ENCODE measurements at regions not wholly inside any gene's neighbourhood (a gene's known extent, or its start where the extent isn't known, plus 50 kb on each side); places are given as distances from the start of the nearest gene placed in this dataset.

DNA sequence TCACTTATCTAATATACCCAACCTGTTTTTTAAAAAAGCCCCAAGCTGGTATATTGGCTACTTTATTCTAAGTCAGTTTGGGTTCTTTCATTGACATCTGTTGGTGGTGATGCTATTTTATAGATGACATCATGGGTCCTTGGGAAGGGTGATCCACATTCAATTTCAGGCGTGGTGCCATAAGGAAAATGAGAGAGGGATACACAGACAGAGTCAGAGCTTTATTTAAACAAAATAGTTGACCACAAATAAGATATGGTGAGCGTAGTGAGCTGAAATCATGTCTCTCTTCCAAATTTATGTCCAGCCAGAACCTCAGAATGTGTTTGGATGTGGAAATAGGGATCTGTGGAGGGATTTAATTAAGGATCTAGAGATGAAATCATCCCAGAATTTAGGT lies 302.4 kb downstream of the MAT2B start:
- WGBS: 55% methylated on average over 2 of the region's 2 CpGs
- H3K36me3 ChIP-seq (ENCODE audit: insufficient read depth): no peaks in the 10 kb centered on the region
- H3K4me3 ChIP-seq (ENCODE audit: low read depth, low read length): no peak overlapping the region
- H3K27ac ChIP-seq (ENCODE audit: low read depth): no peak overlapping the region
- H3K4me1 ChIP-seq (ENCODE audit: insufficient read depth): no peaks in the 10 kb centered on the region
- no peak for DNase-seq (ENCODE audit: extremely low spot score)

DNA sequence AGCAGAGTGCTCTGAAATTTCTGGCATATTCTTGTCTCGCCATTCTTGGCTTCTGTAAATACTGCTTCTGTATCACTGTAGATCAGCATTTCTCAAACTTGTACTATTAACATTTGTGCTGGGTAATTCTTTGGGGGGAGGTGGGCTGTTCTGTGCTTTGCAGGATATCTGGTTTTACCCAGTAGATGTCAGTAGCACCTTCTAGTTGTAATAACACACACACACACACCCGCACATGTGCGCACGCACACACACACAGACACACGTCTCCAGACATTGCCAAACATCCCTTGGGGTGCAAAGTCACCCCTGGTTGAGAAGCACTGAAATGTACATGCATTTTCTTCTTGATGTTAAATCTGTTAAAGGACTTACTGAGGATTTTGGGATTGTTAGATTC lies 304.1 kb downstream of the MAT2B start:
- Histone ChIP-seq H3K27ac (ENCODE audit: low read depth) (no peak overlapping the region), H3K4me1 (ENCODE audit: insufficient read depth) (no peaks in the 10 kb centered on the region), H3K36me3 (ENCODE audit: insufficient read depth) (no peaks in the 10 kb centered on the region), H3K4me3 (ENCODE audit: low read depth, low read length) (no peak overlapping the region)
- no peak for DNase-seq (ENCODE audit: extremely low spot score)
- 66% methylated on average over 5 of the region's 5 CpGs for WGBS

DNA sequence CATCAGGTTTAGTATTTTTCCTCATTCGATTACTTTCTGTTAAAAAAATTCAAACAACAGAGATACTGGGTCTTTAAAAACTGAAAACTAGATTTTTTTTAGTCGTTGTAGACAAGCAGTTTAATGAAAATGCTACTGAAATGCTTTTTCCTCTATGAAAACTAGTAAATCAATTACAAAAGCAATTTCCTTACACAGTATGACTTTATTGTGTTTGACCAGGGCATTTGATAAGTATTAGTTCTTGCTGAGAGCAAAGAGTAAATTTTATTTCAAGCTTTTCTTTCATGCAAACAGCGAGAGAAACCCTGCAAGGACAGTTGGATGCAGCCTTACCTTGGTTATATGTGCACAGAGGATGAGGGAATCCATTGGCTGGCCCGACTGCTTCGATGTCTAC lies 308.5 kb downstream of the MAT2B start:
- 80% methylated on average over 5 of the region's 5 CpGs for WGBS
- no peaks in the 10 kb centered on the region for H3K36me3 ChIP-seq (ENCODE audit: insufficient read depth)
- no peak overlapping the region for H3K4me3 ChIP-seq (ENCODE audit: low read depth, low read length)
- H3K27ac ChIP-seq (ENCODE audit: low read depth): no peak overlapping the region
- no peaks in the 10 kb centered on the region for H3K4me1 ChIP-seq (ENCODE audit: insufficient read depth)
- no peak for DNase-seq (ENCODE audit: extremely low spot score)

DNA sequence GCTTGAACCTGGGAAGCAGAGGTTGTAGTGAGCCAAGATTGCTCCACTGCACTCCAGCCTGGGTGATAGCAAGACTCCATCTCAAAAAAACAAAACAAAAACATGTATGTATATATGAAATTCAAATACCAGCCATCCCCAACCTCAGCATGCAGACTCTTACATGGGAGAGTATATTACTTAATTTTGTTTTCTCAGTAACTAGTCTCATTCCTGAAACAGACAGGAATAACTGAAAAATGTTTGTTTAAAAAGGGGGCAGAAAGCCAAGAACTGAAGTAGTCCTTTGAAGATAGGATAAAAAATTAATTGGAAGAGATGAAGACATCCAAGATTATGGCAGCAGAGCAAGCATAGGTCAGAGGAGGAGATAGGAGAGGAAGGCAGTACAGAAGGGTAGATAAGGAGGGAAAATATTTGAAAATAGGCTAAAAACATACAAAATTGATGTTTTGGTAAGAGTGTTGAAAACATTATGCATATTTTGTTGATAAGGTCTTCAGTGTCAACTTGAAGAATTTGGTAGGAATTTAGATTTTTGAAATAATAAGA lies 309.9 kb downstream of the MAT2B start:
- H3K27ac ChIP-seq (ENCODE audit: low read depth): no peak overlapping the region
- no peak for DNase-seq (ENCODE audit: extremely low spot score)
- no peaks in the 10 kb centered on the region for H3K4me1 ChIP-seq (ENCODE audit: insufficient read depth)
- H3K4me3 ChIP-seq (ENCODE audit: low read depth, low read length): no peak overlapping the region
- H3K36me3 ChIP-seq (ENCODE audit: insufficient read depth): no peaks in the 10 kb centered on the region

DNA sequence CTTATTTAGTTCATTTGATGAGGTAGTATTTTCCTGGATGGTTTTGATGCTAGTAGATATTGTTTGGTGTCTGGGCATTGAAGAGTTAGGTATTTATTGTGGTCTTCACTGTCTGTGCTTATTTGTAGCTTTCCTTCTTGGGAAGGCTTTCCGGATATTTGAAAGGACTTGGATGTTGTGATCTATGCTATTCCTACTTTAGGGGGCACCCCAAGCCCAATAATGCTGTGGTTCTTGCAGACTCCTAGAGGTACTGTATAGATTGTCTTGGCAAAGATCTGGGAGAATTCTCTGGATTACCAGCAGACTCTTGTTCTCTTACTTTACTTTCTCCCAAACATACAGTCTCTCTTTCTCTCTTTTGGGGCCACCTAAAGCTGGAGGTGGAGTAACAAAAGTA lies 315.7 kb downstream of the MAT2B start:
- DNase-seq (ENCODE audit: extremely low spot score): no peak
- Histone ChIP-seq H3K4me1 (ENCODE audit: insufficient read depth) (no peaks in the 10 kb centered on the region), H3K27ac (ENCODE audit: low read depth) (no peak overlapping the region), H3K4me3 (ENCODE audit: low read depth, low read length) (no peak overlapping the region), H3K36me3 (ENCODE audit: insufficient read depth) (no peaks in the 10 kb centered on the region)
- WGBS: 87% methylated on average over 1 of the region's 1 CpG

DNA sequence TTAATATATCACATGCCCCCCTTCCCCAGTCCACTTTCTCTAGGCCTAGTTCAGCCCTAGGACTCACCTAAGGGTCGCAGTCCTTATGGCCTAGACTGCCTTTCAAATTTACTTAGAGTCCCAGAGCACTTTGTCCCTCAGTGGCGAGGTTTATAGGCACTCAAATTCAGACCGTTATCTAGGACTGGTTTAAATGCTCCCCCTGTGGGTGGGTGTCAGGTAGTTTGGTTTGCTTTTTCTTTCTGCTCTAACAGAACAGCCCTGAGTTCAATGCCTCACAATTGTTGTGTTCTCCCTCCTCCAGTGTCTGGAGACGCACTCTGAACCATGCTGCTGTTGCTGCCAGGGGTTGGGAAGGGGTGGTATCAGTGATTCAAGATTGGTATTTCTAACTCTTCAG lies 317.1 kb downstream of the MAT2B start:
- Histone ChIP-seq H3K27ac (ENCODE audit: low read depth) (no peak overlapping the region), H3K4me1 (ENCODE audit: insufficient read depth) (no peaks in the 10 kb centered on the region), H3K4me3 (ENCODE audit: low read depth, low read length) (no peak overlapping the region), H3K36me3 (ENCODE audit: insufficient read depth) (no peaks in the 10 kb centered on the region)
- no peak for DNase-seq (ENCODE audit: extremely low spot score)
- 73% methylated on average over 4 of the region's 4 CpGs for WGBS

DNA sequence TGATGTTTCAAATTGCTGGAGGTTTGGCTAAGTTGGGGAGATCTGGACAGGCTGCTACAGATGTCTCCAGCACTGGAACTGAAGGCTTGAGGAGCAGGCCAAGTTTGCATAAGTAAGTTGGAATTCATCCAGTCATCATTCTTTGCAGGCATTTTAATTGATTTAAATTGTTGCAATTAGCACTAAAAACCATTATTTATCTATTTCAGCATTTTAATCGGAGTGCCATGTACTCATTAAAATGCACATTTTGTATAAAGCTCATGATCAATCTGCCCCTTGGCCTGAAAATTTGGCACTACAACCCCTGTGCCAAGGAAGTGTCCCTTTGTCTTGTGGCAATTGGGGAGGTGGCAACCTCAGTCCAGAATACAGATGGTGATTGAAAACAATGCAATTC lies 320.2 kb downstream of the MAT2B start:
- Histone ChIP-seq H3K36me3 (ENCODE audit: insufficient read depth) (no peaks in the 10 kb centered on the region), H3K4me3 (ENCODE audit: low read depth, low read length) (no peak overlapping the region), H3K4me1 (ENCODE audit: insufficient read depth) (no peaks in the 10 kb centered on the region), H3K27ac (ENCODE audit: low read depth) (no peak overlapping the region)
- no peak for DNase-seq (ENCODE audit: extremely low spot score)
- WGBS: 87% methylated on average over 1 of the region's 1 CpG

DNA sequence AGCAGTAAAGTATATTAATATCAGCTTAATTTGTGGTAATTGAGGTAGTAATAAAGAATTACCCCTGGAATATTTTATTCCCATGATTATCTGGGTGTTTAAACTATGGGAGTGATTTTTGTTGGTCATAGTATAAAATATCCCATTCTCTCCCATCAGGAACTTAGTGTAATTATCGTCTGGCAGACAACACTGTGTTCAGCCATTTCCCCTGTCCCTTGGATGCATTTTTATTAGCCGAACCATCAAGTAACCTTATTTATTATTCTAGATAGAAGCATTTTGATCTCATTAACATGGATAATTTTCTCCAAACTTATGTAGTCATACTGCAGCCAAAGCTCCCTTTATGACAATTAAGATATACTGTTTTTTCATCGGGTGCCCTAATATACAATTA lies 320.8 kb downstream of the MAT2B start:
- WGBS: 85% methylated on average over 3 of the region's 3 CpGs
- no peak for DNase-seq (ENCODE audit: extremely low spot score)

DNA sequence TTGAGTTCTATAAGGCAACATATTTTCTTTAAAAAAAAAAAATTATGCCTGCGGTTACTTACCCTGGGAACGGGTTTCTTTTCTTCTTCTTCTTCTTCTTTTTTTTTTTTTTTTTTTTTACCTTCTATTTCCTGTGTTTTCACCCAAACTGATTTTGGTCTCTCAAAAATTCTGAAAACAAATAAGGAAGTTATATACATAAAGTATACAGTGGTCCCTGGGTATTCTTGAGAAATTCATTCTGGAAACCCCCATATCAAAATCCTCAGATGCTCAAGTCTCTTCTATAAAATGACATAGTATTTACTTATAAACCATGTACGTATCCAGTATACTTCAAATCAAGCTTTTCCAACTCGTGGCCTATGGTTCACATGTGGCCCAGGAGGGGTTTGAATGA lies 326.7 kb downstream of the MAT2B start:
- Histone ChIP-seq H3K36me3 (ENCODE audit: insufficient read depth) (no peaks in the 10 kb centered on the region), H3K27ac (ENCODE audit: low read depth) (no peak overlapping the region), H3K4me3 (ENCODE audit: low read depth, low read length) (no peak overlapping the region), H3K4me1 (ENCODE audit: insufficient read depth) (no peaks in the 10 kb centered on the region)
- 83% methylated on average over 4 of the region's 4 CpGs for WGBS
- DNase-seq (ENCODE audit: extremely low spot score): no peak

More for the DNA sequence above, 320.8 kb downstream of the MAT2B start:
- H3K4me3 ChIP-seq (ENCODE audit: low read depth, low read length): no peak overlapping the region
- no peaks in the 10 kb centered on the region for H3K4me1 ChIP-seq (ENCODE audit: insufficient read depth)
- no peaks in the 10 kb centered on the region for H3K36me3 ChIP-seq (ENCODE audit: insufficient read depth)
- H3K27ac ChIP-seq (ENCODE audit: low read depth): no peak overlapping the region

DNA sequence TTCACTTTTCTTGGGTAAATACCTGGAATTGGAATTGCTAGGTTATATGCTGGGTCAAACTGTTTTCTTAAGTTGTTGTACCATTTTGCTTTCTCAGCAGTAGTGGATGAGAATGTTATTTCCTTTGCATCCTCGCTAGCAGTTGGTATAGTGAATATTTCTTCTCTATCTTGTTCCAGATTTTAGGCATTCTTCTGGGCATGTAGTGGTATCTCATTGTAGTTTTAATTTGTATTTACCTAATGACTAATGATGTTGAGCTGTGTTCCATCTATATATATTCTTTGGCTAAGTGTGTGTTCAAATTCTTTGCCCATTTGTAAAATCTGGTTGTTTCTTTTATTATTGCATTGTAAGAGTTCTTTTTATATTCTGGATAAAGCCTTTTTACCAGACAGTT lies 333.3 kb downstream of the MAT2B start:
- no peak for DNase-seq (ENCODE audit: extremely low spot score)
- Histone ChIP-seq H3K4me1 (ENCODE audit: insufficient read depth) (no peaks in the 10 kb centered on the region), H3K4me3 (ENCODE audit: low read depth, low read length) (no peak overlapping the region), H3K27ac (ENCODE audit: low read depth) (no peak overlapping the region), H3K36me3 (ENCODE audit: insufficient read depth) (no peaks in the 10 kb centered on the region)
- 0% methylated on average over 1 of the region's 1 CpG for WGBS

DNA sequence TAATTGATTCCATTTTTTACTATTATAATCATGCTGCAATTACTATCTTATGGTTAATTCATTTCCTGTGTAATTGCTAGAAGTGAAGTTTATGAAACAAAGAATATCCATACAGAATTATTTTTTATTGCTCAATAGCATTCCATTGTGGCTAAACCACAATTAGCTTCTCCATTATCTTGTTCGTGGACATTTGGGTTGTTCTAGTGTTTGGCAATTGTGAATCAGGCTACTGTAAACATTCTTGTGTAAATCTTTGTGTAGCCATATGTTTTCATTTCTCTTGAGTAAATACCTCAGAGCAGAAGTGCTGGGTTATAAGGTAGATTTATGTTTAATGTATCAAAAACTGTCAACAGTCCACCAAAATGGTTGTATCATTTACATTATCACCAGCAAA lies 341.1 kb downstream of the MAT2B start:
- H3K36me3 ChIP-seq (ENCODE audit: insufficient read depth): no peaks in the 10 kb centered on the region
- no peak for DNase-seq (ENCODE audit: extremely low spot score)
- 46% methylated on average over 1 of the region's 1 CpG for WGBS
- H3K27ac ChIP-seq (ENCODE audit: low read depth): no peak overlapping the region
- H3K4me1 ChIP-seq (ENCODE audit: insufficient read depth): no peaks in the 10 kb centered on the region
- no peak overlapping the region for H3K4me3 ChIP-seq (ENCODE audit: low read depth, low read length)

DNA sequence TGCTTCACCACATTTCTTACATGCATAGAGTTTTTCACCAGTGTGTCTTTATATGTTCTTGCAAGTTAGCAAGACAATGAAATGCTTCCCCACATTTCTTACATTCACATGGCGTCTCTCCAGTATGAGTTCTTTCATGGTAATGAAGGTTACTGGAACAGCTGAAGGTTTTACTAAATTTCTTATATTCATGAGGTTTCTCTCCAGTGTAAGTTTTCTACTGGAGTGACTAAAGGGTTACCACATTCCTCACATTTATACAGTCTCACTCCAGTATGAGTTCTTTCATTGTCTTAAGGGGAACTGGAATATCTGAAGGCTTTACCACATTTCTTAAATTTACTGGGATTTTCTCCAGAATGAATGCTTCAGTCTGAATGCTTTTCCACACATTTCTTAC lies 350.3 kb downstream of the MAT2B start:
- Histone ChIP-seq H3K27ac (ENCODE audit: low read depth) (no peak overlapping the region), H3K4me3 (ENCODE audit: low read depth, low read length) (no peak overlapping the region), H3K36me3 (ENCODE audit: insufficient read depth) (peaks cover 1% of the 10 kb centered on the region), H3K4me1 (ENCODE audit: insufficient read depth) (no peaks in the 10 kb centered on the region)
- no peak for DNase-seq (ENCODE audit: extremely low spot score)
- WGBS: 83% methylated on average over 1 of the region's 1 CpG

DNA sequence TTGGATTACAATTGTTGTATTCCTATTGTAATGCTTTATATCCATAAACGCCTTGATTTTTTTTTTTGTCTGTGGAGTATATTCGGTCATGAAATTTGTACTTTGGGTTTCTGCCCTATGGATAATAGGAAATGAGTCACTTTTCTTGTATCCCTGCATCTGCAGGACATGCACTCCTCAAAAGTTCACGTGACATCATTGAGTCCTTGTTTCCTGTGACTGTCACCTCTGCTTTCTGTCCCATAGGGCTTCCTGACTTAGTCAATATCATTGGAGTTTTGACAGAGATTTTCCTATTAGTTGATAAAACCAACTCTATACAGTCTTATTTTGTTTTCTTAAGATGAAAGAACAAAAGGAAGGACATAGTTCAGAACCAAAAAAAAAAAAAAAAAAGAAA lies 356.3 kb downstream of the MAT2B start:
- Histone ChIP-seq H3K27ac (ENCODE audit: low read depth) (no peak overlapping the region), H3K4me3 (ENCODE audit: low read depth, low read length) (no peak overlapping the region), H3K4me1 (ENCODE audit: insufficient read depth) (no peaks in the 10 kb centered on the region), H3K36me3 (ENCODE audit: insufficient read depth) (peaks cover 1% of the 10 kb centered on the region)
- DNase-seq (ENCODE audit: extremely low spot score): no peak
- 77% methylated on average over 3 of the region's 3 CpGs for WGBS

DNA sequence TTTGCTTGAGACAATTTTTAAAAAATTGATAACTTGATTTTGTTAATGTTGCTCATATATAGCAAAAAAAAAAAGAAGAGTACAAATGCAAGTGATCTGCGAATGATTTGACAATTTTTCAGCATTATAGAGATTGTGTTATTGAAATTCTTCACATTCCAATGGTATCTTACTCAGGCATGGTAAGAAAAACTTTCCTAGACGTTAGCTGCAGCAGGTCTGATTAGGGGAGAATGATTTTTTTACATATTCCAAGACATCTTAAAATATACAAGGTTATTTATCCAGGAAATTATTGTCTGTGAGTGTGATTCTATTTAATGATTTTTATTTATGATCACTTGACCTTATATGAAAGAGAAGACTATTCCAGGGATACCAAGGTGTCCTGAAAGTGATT lies 361.9 kb downstream of the MAT2B start:
- WGBS: 27% methylated on average over 2 of the region's 2 CpGs
- Histone ChIP-seq H3K4me3 (ENCODE audit: low read depth, low read length) (no peak overlapping the region), H3K27ac (ENCODE audit: low read depth) (no peak overlapping the region), H3K36me3 (ENCODE audit: insufficient read depth) (no peaks in the 10 kb centered on the region), H3K4me1 (ENCODE audit: insufficient read depth) (no peaks in the 10 kb centered on the region)
- DNase-seq (ENCODE audit: extremely low spot score): no peak

DNA sequence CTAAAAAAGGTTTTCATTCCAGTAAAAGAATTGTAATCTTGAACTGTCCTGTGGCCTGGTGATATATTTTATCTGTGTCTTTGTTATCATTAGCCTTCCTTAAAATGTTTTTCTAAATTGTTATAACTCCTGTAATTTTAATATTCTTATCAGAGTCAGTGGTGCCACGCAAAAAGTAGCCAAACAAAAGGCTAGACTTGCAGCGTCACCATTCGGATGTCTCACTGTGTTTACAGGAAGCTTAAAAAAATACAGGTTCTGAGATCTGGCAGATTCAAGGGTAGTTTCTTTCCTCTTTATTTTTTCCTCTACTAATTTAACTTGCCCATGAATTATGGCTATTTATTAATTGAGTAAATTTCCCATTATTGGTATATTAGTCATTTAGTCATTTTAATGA lies 362.3 kb downstream of the MAT2B start:
- Histone ChIP-seq H3K4me1 (ENCODE audit: insufficient read depth) (no peaks in the 10 kb centered on the region), H3K27ac (ENCODE audit: low read depth) (no peak overlapping the region), H3K4me3 (ENCODE audit: low read depth, low read length) (no peak overlapping the region), H3K36me3 (ENCODE audit: insufficient read depth) (no peaks in the 10 kb centered on the region)
- WGBS: 39% methylated on average over 3 of the region's 3 CpGs
- DNase-seq (ENCODE audit: extremely low spot score): no peak
